Retinal pigment epithelial cell (primary cell): ENCODE measurements at regions not wholly inside any gene's neighbourhood (a gene's known extent, or its start where the extent isn't known, plus 50 kb on each side); places are given as distances from the start of the nearest gene placed in this dataset.

ENCODE experiments used
- DNase-seq: peaks from one replicate; pipeline ENCODE4 v3.0.0-alpha.2; 2010; ENCODE audit warnings: low read depth
- H3K4me3 ChIP-seq: 2 replicates; pipeline ENCODE4 v1.5.1; 2011; ENCODE audit warnings: mild to moderate bottlenecking, low read length, control low read depth, moderate library complexity
- CTCF ChIP-seq: conservative IDR thresholded peaks from 2 replicates; pipeline ENCODE4 v1.5.1; 2011; ENCODE audit warnings: low read depth, low read length, control low read depth, inconsistent platforms

DNA sequence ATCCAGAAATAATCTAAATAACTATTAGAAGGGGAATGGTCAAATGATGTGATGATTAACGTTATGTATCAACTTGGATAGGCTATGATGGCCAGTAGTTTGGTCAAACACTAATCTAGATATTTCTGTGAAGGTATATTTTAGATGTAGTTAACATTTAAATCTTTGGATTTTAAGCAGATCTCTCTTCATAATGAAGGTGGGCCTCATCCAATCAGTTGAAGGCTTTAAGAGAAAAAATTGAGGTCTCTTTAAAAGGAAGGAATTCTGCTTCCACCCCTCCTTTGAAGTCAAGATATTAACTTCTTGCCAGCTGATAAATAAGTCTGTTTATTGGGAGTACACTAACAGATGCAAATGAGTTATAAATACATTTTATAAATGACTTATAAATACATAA, 760.0 kb upstream of the SLC35B3 start:
- no peak overlapping the region for H3K4me3 ChIP-seq
- no peak for DNase-seq
- TF ChIP-seq CTCF = no peak

- no peak for TF ChIP-seq CTCF
- no peak for DNase-seq
- H3K4me3 ChIP-seq = no peak overlapping the region
These were observed 757.1 kb upstream of the SLC35B3 start for GRCh38 chr6:9192405-9192909.

GRCh38 chr6:9186148-9186547, 750.8 kb upstream of the SLC35B3 start:
- DNase-seq = no peak
- no peak for TF ChIP-seq CTCF
- no peak overlapping the region for H3K4me3 ChIP-seq

- no peak for DNase-seq
- no peak for TF ChIP-seq CTCF
- H3K4me3 ChIP-seq = no peak overlapping the region
These were observed 742.7 kb upstream of the SLC35B3 start for GRCh38 chr6:9178071-9178470.

DNA sequence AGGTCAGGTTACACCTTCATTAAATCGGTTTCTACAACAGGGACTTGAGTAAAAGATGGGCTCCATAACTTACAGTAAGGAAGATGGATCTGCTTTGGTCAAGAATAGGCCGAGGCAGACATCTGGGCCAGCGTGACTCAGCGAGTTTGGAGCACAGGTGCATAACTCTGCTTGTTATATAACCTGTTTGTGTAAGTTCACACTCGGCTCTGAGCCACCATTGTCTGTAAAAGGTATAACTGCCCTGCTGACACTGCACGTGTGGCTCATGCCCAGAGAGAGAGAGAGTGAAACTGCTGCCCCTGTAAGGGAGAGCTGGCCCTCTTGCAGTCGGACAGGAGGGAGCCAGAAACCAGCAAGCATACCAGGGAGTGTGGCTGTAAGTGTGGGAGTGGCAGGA, 737.9 kb upstream of the SLC35B3 start:
- no peak for DNase-seq
- H3K4me3 ChIP-seq = no peak overlapping the region
- TF ChIP-seq CTCF = no peak

DNA sequence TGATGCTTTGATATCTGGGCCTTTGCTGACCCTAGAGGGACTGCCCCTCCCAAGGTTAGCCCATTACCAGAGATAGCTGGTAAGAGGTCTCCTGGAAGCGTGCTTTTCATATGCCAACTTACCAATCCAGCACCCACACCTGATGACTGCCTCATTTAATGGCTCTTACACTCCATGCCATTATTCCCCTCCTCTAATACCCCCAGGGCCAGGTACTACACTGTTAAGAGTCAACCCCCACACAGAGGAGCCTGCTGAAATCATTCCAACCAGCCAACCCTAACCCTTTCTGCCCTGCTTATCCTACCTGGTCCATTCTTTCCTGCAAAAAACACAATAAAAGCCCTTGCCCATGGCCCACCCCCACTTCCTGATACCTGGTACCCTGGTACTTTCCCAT, 736.8 kb upstream of the SLC35B3 start:
- H3K4me3 ChIP-seq = no peak overlapping the region
- DNase-seq = no peak
- TF ChIP-seq CTCF = no peak

GRCh38 chr6:9168669-9169068, 733.3 kb upstream of the SLC35B3 start:
- no peak overlapping the region for H3K4me3 ChIP-seq
- TF ChIP-seq CTCF = no peak
- no peak for DNase-seq
